Gastrocnemius medialis (tissue), 4 donors: ENCODE measurements at regions not wholly inside any gene's neighbourhood (a gene's known extent, or its start where the extent isn't known, plus 50 kb on each side); places are given as distances from the start of the nearest gene placed in this dataset.

Experiments used
- CTCF ChIP-seq, 5 experiments: fragments of 450-650 bp in 3 of 5; fragments of 200-600 bp in 2 of 5; sonication (generic) in 2 of 5; IDR thresholded peaks in 4 of 5; conservative IDR thresholded peaks in 1 of 5; 1 replicate in 4 of 5; 2 replicates in 1 of 5; pipeline ENCODE4 v1.5.1; 2016 to 2019; ENCODE audit warnings: antibody characterized with exemption in 5 of 5, mild to moderate bottlenecking in 3 of 5, moderate library complexity in 3 of 5
- POLR2A ChIP-seq, 2 donors: fragments of 450-650 bp; IDR thresholded peaks; one replicate each; pipeline ENCODE4 v1.6.1; 2017; ENCODE audit warnings: antibody characterized with exemption in 2 of 2, mild to moderate bottlenecking in 2 of 2, moderate library complexity in 2 of 2

- TF ChIP-seq POLR2A (IDR thresholded peaks at IDR 0.05), result no peak
- TF ChIP-seq CTCF (IDR thresholded peaks at IDR 0.05 in 4 of 5, conservative IDR thresholded peaks at IDR 0.05 in 1 of 5), result no peak
These were observed 122.5 kb upstream of the HCCS start for GRCh38 chrX:10988653-10989052.
